DND-41 (cell line): ENCODE measurements at regions not wholly inside any gene's neighbourhood (a gene's known extent, or its start where the extent isn't known, plus 50 kb on each side); places are given as distances from the start of the nearest gene placed in this dataset.

Experiments
- CTCF ChIP-seq: IDR thresholded peaks from 2 replicates; pipeline ENCODE4 v1.5.1; 2012; ENCODE audit warnings: borderline replicate concordance, low read length, moderate library complexity, mild to moderate bottlenecking; ENCODE audit not compliant: poor library complexity, severe bottlenecking; ENCODE audit errors: extremely low read depth
- EZH2 ChIP-seq: IDR thresholded peaks from 3 replicates; pipeline ENCODE4 v1.6.1; 2012; ENCODE audit warnings: borderline replicate concordance, low read depth, mild to moderate bottlenecking, moderate library complexity, low read length, inconsistent platforms; ENCODE audit not compliant: severe bottlenecking

DNA sequence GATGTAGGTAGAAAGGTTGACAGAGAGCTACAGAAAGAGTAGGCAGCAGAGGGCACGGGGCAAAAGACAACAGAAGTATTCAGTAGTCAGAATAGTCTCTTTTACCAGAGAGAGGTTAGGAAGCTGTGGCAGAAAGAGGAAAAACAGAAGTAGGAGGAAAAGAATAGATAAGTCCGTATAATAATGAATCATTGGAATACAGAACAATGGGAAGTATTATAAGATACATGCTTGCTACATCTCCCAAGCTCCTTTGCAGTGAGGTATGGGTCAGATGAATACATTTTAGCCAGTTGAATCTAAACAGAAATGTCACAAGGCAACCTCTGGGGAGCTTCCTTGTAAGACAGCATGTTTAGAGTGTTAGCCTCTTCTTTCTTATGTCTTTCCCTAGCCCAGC is 570.5 kb upstream of the CITED2 start:
- TF ChIP-seq CTCF (no peak), EZH2 (no peak)
